ENCODE measurements at regions not wholly inside any gene's neighbourhood (a gene's known extent, or its start where the extent isn't known, plus 50 kb on each side); places are given as distances from the start of the nearest gene placed in this dataset.
"Not testable (repeated sequence)": the region's sequence is repeated elsewhere in the genome, so short reads cannot be mapped to it uniquely, and the experiment has no call there.

DNA sequence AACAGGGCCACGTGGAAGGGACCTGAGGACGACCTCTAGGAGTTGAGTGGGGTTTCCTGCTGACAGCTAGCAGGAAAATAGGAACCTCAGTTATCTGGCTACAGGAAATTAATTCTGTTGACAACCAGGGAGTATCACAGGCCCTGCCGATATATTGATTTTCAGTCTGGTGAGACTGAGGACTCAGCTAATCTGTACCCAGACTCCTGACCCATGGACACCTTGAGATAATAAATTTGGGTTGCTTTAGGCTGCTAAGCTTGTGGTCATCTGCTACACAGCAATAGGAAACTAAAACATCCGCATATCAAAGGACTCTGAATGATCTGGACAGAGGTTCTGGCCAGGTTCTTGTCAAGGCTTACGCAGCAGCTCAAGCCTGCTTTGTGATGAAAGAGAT, 80.8 kb upstream of the CNEP1R1 start:
- no peak for DNase-seq

DNA sequence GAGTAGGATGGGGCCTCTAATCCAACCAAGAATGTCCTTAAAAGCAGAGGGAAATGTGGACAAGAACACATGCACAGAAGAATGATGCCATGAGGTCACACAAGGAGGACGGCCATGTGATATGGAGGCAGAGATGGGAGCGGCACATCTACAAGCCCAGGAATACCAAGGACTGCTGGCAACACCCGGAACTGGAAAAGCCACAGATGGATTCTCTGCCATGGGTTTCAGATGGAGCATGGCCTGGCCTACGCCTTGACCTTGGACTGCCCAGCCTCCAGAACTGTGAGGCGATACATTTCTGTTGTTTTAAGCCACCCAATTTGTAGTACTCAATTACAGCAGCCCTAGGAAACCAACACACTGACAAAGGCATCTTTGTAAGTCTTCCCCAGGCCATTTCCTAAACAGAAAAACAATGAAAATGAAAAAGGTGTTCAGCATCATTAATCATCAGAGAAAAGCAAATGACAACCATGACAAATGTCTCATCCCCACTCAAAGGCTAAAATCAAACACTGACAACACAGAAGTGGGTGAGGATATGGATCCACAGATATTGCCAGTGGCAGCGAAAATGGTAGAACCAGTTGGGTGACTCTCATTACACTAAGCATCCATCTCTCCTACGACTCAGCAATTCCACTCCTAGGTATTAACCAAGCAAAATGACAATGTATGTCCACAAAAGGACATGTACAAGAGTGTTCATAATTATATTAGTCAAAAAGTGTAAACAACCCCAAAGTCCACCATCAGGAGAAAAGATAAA, 76.9 kb upstream of the CNEP1R1 start:
- DNase-seq: no peak

DNA sequence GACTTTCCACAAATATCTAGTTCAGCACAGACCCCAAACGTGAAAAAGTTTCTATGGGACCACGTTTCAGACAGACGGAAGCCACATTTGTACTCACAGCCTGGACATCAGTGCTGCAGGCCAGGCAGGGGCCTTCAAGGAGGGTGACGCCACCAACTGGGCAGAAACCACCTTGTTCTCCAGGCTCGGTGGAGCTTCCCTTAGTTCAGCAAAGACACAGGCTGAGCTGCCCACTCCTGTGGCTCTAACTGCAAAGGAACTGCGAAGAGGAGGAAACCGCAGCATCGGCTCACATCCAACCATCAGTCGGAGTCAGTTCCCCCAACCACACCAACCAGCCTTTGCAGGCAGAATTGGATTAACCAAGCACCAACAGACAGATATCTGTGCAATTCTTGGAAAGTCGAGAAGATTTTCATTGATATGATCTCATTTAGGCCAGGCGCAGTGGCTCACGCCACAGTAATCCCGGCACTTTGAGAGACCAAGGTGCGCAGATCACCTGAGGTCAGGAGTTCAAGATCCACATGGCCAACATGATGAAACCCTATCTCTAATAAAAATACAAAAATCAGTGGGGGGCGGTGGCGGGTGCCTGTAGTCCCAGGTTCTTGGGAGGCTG, 73.3 kb upstream of the CNEP1R1 start:
- DNase-seq: no peak

DNA sequence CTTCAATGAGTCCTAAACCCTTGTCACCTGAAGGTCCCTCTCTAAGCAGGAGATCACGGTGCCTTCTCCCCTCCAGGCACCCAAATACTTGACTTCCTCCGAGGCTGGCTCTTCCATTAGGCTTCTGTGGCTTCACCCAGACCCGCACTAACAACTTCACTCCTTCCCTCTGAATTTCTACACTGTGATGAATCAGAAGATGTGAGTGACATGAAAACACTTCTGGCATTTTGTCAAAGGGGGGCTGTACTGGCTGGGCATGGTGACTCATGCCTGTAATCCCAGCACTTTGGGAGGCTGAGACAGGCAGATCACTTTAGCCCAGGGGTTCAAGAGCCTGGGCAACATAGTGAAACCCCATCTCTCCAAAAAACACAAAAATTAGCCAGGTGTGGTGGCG, 72.6 kb upstream of the CNEP1R1 start:
- DNase-seq: no peak

DNA sequence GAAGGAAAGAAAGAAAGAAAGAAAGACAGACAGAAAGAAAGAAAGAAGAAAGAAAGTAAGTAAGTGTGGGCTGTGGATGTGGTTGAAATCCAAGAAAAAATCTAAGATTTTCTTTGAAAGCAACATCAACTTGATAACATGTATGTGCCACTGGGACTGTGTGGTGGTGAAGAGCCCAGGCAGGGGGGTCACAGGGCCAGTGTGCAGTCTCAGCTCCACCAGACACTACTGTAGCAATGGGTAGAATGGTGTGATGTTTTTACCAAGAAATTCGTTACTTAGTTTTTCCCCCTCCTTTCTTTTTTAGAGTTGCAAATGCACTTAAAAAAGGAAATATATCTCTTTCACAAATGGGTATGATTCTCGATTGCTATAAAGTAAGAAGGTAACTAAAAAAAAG, 71.9 kb upstream of the CNEP1R1 start:
- DNase-seq: no peak

DNA sequence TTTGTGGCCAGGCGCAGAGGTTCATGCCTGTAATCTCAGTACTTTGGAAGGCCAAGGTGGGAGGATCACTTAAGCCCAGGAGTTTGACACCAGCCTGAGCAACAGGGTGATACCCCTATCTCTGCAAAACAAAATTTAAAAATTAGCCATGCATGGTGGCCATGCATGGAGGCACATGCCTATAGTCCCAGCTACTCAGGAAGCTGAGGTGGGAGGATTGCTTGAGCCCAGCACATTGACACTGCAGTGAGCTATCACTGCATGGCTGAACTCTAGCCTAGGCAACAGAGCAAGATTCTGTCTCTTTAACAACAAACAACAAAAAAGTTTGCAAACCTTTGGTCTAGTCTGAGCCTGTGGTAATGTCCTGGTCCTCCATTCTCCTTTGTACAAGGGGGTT, 69.2 kb upstream of the CNEP1R1 start:
- DNase-seq: no peak

DNA sequence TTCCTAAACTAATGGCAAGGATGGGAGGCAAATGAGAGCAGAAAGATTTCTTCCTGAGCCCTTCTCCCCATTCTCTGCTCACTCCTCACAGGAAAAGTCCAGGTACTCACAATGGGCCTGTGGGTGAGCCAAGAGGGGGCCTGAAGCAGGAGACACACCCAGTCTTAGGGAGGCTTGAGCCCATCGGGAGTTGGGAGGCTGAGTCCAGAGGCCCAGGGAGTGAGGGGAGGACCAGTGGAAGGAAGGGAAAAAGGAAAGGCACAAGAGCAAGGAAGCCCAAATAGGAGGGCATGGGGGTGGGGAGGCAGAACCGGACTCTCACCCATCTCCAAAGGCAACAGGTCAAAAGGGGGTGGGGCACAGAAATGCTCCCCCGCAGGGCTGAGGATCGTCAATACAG, 68.1 kb upstream of the CNEP1R1 start:
- no peak for DNase-seq

DNA sequence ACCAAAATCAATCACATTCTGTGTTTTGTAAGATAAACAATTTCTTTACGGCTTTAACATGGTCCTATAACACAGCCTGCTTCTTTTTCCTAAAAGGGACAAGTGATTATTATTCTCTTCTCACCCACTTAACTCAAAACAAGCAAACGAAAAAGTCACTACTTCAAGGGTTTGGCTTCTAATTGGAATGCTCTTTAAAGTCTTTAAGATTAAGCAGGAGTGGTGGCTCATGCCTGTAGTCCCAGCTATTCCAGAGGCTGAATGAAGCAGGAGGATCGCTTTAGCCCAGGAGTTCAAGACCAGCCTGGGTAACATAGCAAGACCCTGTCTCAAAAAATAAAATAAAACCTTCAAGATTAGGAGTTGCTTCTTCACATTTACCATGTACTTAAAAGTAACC, 66.6 kb upstream of the CNEP1R1 start:
- no peak for DNase-seq

DNA sequence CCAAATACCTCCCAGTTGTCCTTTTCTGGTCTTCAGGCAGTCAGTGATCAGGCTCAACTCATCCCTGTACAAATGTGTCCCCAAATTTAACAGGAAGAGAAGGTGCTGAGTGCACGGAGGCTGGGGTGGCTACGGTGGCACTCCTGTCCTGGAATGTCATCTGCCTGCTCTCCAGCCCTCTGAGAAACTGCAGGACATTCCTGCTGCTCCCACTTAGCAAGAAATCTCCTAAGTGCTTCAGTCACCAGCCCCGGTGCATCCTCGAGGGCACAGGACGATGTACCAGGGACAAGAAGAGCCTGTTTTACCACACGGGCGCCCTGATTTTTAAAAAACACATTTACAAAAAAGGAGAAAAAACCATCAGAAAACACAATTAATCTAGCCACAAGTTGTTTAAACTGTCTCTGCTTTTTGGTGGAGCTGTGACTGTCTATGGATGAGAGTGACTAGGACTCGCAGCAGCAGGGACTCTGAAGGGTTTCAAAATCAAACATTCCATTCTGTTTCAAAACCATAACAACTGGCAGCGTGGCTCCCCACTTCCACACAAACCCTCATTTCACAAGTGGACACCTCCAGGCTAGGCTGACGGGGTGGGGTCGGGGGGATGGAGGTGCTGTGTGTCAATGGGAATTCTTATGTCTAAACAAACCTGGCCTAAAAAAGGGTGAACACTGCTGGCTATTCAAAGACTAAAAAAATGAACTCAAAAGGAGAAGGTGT, 65.3 kb upstream of the CNEP1R1 start:
- no peak for DNase-seq

DNA sequence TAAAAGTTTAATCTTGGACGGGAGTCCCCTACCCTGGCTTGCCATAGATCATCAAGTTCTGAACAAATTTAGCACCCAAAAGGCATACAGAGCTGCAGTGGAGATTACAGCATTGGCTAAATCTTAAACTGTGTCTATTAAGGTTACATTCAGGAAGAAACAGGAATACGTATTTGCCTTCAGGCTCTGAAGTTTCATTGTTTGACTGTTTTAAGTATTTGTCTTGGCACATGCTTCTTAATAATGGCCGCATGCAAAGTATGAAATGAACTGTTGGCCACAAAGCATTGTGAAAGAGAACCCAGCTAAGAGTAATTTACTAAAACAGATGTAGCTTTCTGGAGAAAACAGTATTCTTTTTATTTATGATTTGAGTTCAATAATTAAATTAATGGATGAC, 63.9 kb upstream of the CNEP1R1 start:
- DNase-seq: no peak

DNA sequence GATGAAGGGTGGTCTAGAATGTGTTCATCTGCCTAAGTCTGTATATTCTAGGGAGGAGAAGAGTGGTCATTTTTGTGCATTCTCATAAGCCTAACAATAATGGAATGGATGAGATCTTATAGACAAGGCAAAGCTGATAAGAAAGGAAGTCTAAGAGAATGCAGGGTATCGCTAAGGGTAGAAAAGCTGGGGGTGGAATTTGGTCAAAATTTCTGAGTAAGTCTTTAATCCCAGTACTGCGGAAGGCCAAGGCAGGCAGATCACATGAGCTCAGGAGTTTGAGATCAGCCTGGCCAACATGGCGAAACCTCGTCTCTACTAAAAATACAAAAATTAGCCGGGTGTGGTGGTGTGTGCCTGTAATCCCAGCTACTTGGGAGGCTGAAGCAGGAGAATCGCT, 62.5 kb upstream of the CNEP1R1 start:
- not testable (repeated sequence) for DNase-seq

DNA sequence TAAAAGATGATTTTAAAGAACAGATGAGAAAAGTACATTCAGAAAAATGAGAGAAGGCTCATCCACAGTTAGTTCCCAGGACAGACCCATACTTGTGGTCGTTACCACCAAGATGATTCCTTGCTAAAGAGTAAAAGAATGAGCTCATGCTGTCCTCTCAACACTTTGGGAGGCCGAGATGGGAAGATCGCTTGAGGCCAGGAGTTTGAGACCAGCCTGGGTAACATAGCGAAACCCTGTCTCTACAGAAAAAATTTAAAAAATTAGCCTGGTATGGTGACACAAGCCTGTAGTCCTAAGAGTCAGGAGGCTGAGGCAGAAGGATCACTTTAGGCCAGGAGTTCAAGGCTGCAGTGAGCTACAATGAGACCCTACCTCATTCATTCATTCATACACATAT, 60.7 kb upstream of the CNEP1R1 start:
- DNase-seq: no peak

DNA sequence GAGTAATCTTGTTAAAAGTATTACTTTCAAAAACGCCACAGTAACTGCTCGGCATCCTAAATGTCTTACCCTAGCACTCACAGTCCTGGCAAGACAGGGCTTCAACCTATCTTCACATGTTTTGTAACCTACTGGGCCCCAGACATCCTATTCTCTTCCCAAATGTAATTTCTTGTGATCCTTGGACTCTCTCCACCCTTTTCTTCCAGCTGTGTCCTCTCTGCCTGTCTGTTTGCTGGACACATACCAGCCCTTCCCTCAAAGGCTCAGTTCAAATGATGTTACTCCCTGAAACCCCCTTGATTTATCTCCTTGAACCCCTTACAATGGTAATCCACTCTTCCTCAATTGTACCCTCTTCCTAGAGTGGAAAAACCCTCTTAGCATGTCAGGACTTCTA, 60.1 kb upstream of the CNEP1R1 start:
- DNase-seq: no peak

DNA sequence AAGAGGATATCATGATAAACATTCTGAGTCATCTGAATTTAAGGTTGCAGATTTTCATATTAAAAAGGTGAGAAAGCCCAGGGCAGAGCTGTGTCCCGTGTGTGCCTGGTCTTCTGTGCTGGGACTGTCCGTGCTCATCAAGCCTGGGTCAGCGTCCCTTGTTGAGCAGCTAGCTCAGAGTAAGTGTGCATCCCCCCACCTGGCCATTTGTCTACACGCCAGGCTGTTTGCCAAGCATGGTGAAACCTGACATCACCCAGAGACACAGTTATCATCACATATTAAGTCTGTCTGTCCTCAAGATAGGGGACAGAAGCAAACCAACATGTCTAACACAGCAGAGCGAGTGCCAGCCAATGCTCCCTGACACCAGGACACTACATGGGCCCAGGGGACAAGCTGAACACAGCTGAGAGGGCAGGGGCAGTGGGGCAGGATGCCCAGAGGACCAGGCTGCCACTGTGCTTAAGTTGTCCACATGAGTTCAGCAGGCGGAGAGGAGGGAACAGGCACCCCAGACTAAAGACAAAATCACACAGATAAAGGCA, 57.9 kb upstream of the CNEP1R1 start:
- DNase-seq: no peak

DNA sequence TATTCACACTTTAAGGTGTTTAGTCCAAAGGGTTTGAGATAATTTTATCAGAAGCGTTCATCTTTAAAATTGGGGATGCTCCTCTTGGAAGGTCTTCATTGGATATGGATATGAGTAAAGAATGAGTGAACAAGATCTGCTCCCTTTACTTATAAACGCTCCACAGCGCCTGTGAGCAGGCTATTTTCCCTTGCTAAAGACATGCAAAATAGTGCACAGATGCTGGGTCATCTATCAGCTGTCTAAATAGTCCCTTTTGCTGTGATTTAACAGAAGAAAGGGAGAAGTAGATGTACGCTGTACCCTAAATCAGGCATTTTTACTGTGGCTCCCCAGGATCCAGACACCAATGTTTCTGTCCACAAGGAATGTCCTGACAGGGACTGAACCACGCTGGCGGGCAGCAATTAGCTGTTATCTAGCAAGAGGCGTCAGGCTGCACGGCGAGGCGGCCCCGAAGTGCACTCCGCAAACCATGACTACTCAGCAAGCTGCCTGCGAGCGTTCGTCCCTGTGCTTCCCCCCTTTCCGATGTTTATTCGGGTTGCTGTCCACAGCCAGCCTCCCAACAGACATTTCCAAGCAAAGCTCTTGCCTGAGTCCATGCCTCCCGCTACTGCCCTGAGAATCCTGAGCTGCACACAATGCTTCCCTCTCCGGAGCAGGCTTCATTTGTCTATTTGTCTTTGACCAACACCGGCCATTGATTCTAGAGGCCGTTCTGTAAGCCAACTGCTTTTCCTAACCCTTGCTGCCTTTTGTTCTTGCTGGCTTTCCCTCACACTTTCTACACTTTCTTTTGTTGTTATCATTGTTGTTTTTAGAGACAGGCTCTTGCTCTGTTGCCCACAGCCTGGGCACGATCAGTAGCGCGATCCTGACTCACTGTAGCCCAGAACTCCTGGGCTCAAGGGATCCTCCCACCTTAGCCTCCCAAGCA, 55.7 kb upstream of the CNEP1R1 start:
- DNase-seq: no peak

DNA sequence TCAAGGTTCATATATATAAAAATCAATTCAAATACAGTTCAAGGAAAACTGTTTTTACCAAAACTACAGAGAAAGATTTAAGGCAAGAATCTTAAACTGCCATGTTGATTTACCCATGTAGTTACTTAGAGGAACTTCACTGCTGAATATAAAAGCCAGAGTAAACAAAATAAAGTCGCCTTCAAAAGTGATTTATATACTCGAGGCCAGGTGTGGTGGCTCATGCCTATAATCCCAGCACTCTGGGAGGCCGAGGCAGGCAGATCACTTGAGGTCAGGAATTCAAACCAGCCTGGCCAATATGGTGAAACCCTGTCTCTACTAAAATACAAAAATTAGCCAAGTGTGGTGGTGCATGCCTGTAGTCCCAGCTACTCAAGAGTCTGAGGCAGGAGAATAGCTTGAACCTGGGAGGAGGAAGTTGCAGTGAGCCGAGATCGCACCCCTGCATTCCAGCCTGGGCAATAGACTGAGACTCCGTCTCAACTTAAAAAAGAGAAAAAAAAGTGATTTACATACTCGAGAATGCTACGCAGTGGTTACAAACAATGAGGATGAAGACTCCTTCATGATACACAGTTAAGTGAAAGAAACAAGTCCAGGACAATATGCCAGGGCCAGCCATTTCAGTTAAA, 54.1 kb upstream of the CNEP1R1 start:
- no peak for DNase-seq

DNA sequence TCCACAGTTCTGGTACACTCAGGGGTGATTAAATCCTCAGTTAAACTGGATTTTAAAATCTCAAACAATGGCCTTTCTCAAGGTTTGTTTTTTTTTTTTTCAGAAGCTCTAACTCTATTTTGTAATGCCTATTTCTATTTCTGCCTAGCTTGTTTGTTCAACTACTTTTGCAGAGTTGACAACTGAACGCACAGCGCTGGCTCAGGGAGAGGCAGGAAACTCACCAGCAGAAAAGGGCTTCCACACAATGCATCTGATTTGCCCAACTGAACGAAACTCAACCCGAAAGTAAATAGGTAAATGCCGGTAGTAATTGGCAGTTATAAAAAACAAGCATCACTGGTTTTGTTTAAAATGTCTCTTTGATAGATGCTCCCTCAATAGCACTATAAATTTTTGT, 52.7 kb upstream of the CNEP1R1 start:
- DNase-seq: no peak

DNA sequence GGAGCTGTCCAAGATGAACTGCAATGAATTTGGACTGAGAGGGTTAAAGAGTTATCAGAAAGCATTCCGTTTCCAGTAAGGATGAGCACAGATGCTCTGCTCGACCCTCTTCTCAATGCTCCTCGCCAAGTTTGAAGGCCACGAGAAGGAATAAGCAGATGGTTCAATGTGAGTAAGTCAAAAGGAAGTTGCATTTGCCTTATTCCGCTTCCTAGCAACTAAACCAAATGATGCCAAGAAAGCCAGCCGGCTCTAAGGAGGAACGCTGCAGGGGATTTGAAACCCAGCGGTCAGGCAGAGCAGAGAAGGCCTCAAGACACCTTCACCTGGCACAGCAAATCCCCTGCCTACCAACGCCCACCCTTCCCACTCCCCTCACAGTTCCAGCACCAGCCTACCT, 52.1 kb upstream of the CNEP1R1 start:
- DNase-seq: no peak

Data from CD4-positive, alpha-beta T cell treated with Interleukin-12 subunit alpha and Interleukin-12 subunit beta, for 1 hour (primary cell).